AG10803 (cell line): ENCODE measurements at regions not wholly inside any gene's neighbourhood (a gene's known extent, or its start where the extent isn't known, plus 50 kb on each side); places are given as distances from the start of the nearest gene placed in this dataset.

Experiments
- DNase-seq: peaks from one replicate; pipeline ENCODE4 v3.0.0; 2010; ENCODE audit warnings: low read depth
- H3K4me3 ChIP-seq: 2 replicates; pipeline ENCODE4 v1.5.1; 2011; ENCODE audit warnings: mild to moderate bottlenecking, low read length, control low read depth
- CTCF ChIP-seq: conservative IDR thresholded peaks from 2 replicates; pipeline ENCODE4 v1.5.1; 2011; ENCODE audit warnings: mild to moderate bottlenecking, low read length, control low read depth, inconsistent platforms

GRCh38 chr6:76382201-76382600, 309.7 kb upstream of the IMPG1 start:
- no peak overlapping the region for H3K4me3 ChIP-seq
- TF ChIP-seq CTCF, result no peak
- DNase-seq, result no peak

GRCh38 chr6:76381612-76382011, 309.1 kb upstream of the IMPG1 start:
- no peak for DNase-seq
- TF ChIP-seq CTCF, result no peak
- H3K4me3 ChIP-seq, result no peak overlapping the region

- no peak for TF ChIP-seq CTCF
- DNase-seq, result no peak
- H3K4me3 ChIP-seq, result no peak overlapping the region
Measured at GRCh38 chr6:76351275-76351674, 278.8 kb upstream of the IMPG1 start.

GRCh38 chr6:76347539-76347938, 275.1 kb upstream of the IMPG1 start:
- no peak overlapping the region for H3K4me3 ChIP-seq
- DNase-seq, result no peak
- no peak for TF ChIP-seq CTCF

GRCh38 chr6:76342611-76343160, 270.2 kb upstream of the IMPG1 start:
- no peak for DNase-seq
- H3K4me3 ChIP-seq, result no peak overlapping the region
- TF ChIP-seq CTCF, result no peak

GRCh38 chr6:76330031-76330430, 257.6 kb upstream of the IMPG1 start:
- no peak overlapping the region for H3K4me3 ChIP-seq
- DNase-seq, result no peak
- no peak for TF ChIP-seq CTCF

- no peak for DNase-seq
- H3K4me3 ChIP-seq, result no peak overlapping the region
- no peak for TF ChIP-seq CTCF
Measured at GRCh38 chr6:76326871-76327270, 254.4 kb upstream of the IMPG1 start.
